RWPE2 (cell line): ENCODE measurements at regions not wholly inside any gene's neighbourhood (a gene's known extent, or its start where the extent isn't known, plus 50 kb on each side); places are given as distances from the start of the nearest gene placed in this dataset.

Experiments
- ATAC-seq: fragments of 200-7000 bp; cut with Tn5 transposase; 3 replicates; pipeline ENCODE4 v1.9.1; 2021; ENCODE audit warnings: low read depth
- DNase-seq: peaks from one replicate; pipeline ENCODE4 v3.0.0-alpha.2; 2020; ENCODE audit warnings: low spot score
- H3K27ac ChIP-seq: fragments of 450-650 bp; 2 replicates; pipeline ENCODE4 v1.5.1; 2017; ENCODE audit warnings: mild to moderate bottlenecking; ENCODE audit not compliant: poor library complexity, severe bottlenecking
- H3K27me3 ChIP-seq: fragments of 250-450 bp; sonication (Bioruptor Pico); 2 replicates; pipeline ENCODE4 v1.5.1; 2021; ENCODE audit warnings: mild to moderate bottlenecking, moderate library complexity; ENCODE audit not compliant: insufficient read depth, poor library complexity, severe bottlenecking
- H3K36me3 ChIP-seq: fragments of 250-450 bp; sonication (Bioruptor Pico); 2 replicates; pipeline ENCODE4 v1.5.1; 2020; ENCODE audit warnings: low read depth, mild to moderate bottlenecking, moderate library complexity
- H3K4me1 ChIP-seq: fragments of 250-450 bp; sonication (Bioruptor Pico); 2 replicates; pipeline ENCODE4 v1.5.1; 2021; ENCODE audit warnings: mild to moderate bottlenecking, moderate library complexity; ENCODE audit not compliant: insufficient read depth, poor library complexity, severe bottlenecking
- H3K4me3 ChIP-seq: fragments of 250-450 bp; sonication (Bioruptor Pico); 2 replicates; pipeline ENCODE4 v1.5.1; 2021; ENCODE audit warnings: mild to moderate bottlenecking, moderate library complexity; ENCODE audit not compliant: severe bottlenecking
- H3K9me3 ChIP-seq: fragments of 250-450 bp; sonication (Bioruptor Pico); 2 replicates; pipeline ENCODE4 v1.5.1; 2021; ENCODE audit warnings: mild to moderate bottlenecking, moderate library complexity; ENCODE audit not compliant: severe bottlenecking
- CTCF ChIP-seq: fragments of 450-650 bp; IDR thresholded peaks from one replicate; pipeline ENCODE4 v1.5.1; 2017; ENCODE audit warnings: mild to moderate bottlenecking, moderate library complexity; ENCODE audit not compliant: poor library complexity, severe bottlenecking

- Histone ChIP-seq H3K27ac (no peak overlapping the region), H3K27me3 (no peaks in the 10 kb centered on the region), H3K4me3 (no peak overlapping the region), H3K36me3 (no peaks in the 10 kb centered on the region), H3K4me1 (no peaks in the 10 kb centered on the region), H3K9me3 (no peaks in the 10 kb centered on the region)
- DNase-seq (no peak), ATAC-seq (no peak)
- TF ChIP-seq CTCF, result no peak
Measured at GRCh38 chr16:50972876-50973275, 178.2 kb downstream of the SALL1 start.

GRCh38 chr16:50970281-50970680 is 180.8 kb downstream of the SALL1 start:
- no peaks in the 10 kb centered on the region for H3K9me3 ChIP-seq
- H3K36me3 ChIP-seq, result no peaks in the 10 kb centered on the region
- no peaks in the 10 kb centered on the region for H3K27me3 ChIP-seq
- ATAC-seq, result no peak
- no peak overlapping the region for H3K27ac ChIP-seq
- DNase-seq, result no peak
- TF ChIP-seq CTCF, result no peak
- H3K4me1 ChIP-seq, result no peaks in the 10 kb centered on the region
- no peak overlapping the region for H3K4me3 ChIP-seq

GRCh38 chr16:50967827-50968612 is 183.1 kb downstream of the SALL1 start:
- Histone ChIP-seq H3K4me3 (no peak overlapping the region), H3K36me3 (no peaks in the 10 kb centered on the region), H3K27ac (no peak overlapping the region), H3K27me3 (no peaks in the 10 kb centered on the region), H3K9me3 (no peaks in the 10 kb centered on the region), H3K4me1 (no peaks in the 10 kb centered on the region)
- TF ChIP-seq CTCF, result no peak
- ATAC-seq, result no peak
- no peak for DNase-seq

- H3K4me1 ChIP-seq, result no peaks in the 10 kb centered on the region
- H3K27ac ChIP-seq, result no peak overlapping the region
- H3K4me3 ChIP-seq, result no peak overlapping the region
- no peak for TF ChIP-seq CTCF
- no peaks in the 10 kb centered on the region for H3K27me3 ChIP-seq
- no peaks in the 10 kb centered on the region for H3K9me3 ChIP-seq
- DNase-seq (no peak), ATAC-seq (no peak)
- no peaks in the 10 kb centered on the region for H3K36me3 ChIP-seq
Measured at GRCh38 chr16:50964491-50964890, 186.6 kb downstream of the SALL1 start.

- DNase-seq, result no peak
- Histone ChIP-seq H3K27ac (no peak overlapping the region), H3K4me1 (no peaks in the 10 kb centered on the region), H3K4me3 (no peak overlapping the region), H3K36me3 (no peaks in the 10 kb centered on the region), H3K9me3 (no peaks in the 10 kb centered on the region), H3K27me3 (no peaks in the 10 kb centered on the region)
- no peak for TF ChIP-seq CTCF
- no peak for ATAC-seq
Measured at GRCh38 chr16:50961952-50962351, 189.1 kb downstream of the SALL1 start.
